ENCODE measurements at regions not wholly inside any gene's neighbourhood (a gene's known extent, or its start where the extent isn't known, plus 50 kb on each side); places are given as distances from the start of the nearest gene placed in this dataset.
"Not testable (repeated sequence)": the region's sequence is repeated elsewhere in the genome, so short reads cannot be mapped to it uniquely, and the experiment has no call there.

GRCh38 chr9:62038260-62038659 lies 848.4 kb downstream of the SPATA31A7 start:
- not testable (repeated sequence) for TF ChIP-seq EGR1 (IDR thresholded peaks at IDR 0.05; ENCODE audit: borderline replicate concordance in 1 of 2, low read depth in 2 of 2, low read length in 2 of 2); LARP7 (IDR thresholded peaks at IDR 0.05)

Data from GM12878 (cell line).